ENCODE measurements at regions not wholly inside any gene's neighbourhood (a gene's known extent, or its start where the extent isn't known, plus 50 kb on each side); places are given as distances from the start of the nearest gene placed in this dataset.

GRCh38 chr10:55141892-55142291 is 340.9 kb upstream of the PCDH15 start:
- H3K9me2 ChIP-seq (ENCODE audit: insufficient read depth, low read length) = no peaks in the 10 kb centered on the region
- H3K4me2 ChIP-seq (ENCODE audit: low read length) = no peak overlapping the region
- no peaks in the 10 kb centered on the region for H4K20me1 ChIP-seq (ENCODE audit: insufficient read depth)
- H3K27me3 ChIP-seq (ENCODE audit: insufficient read depth, low read depth, low read length) = no peaks in the 10 kb centered on the region
- H2AFZ ChIP-seq (ENCODE audit: low read depth, low read length) = no peak overlapping the region
- H3F3A ChIP-seq (ENCODE audit: insufficient read depth, low read length, poor library complexity, severe bottlenecking) = no peaks in the 10 kb centered on the region
- H3K36me3 ChIP-seq (ENCODE audit: insufficient read depth, low read length) = no peaks in the 10 kb centered on the region
- no peak overlapping the region for H3K4me3 ChIP-seq (ENCODE audit: low read length)
- no peak overlapping the region for H3K27ac ChIP-seq (ENCODE audit: low read length)
- no peaks in the 10 kb centered on the region for H3K79me2 ChIP-seq (replicated peaks; ENCODE audit: insufficient read depth, low read length)
- H3K9me3 ChIP-seq (ENCODE audit: low read length) = no peaks in the 10 kb centered on the region
- H3K9ac ChIP-seq (ENCODE audit: low read length) = no peak overlapping the region
- no peak for TF ChIP-seq EP300 (conservative IDR thresholded peaks at IDR 0.05; ENCODE audit: poor library complexity, severe bottlenecking)
- TF ChIP-seq SMC3 (conservative IDR thresholded peaks at IDR 0.05; ENCODE audit: poor library complexity) = no peak
- TF ChIP-seq RAD21 (conservative IDR thresholded peaks at IDR 0.05) = no peak
- no peak for TF ChIP-seq REST (IDR thresholded peaks at IDR 0.05; ENCODE audit: borderline replicate concordance)
- TF ChIP-seq EZH2 (IDR thresholded peaks at IDR 0.05; ENCODE audit: borderline replicate concordance, insufficient read depth, low read length, poor library complexity, severe bottlenecking) = no peak

GRCh38 chr10:55137063-55137462 is 336.0 kb upstream of the PCDH15 start:
- H2AFZ ChIP-seq (ENCODE audit: low read depth, low read length) = no peak overlapping the region
- no peaks in the 10 kb centered on the region for H4K20me1 ChIP-seq (ENCODE audit: insufficient read depth)
- no peaks in the 10 kb centered on the region for H3K9me2 ChIP-seq (ENCODE audit: insufficient read depth, low read length)
- no peaks in the 10 kb centered on the region for H3K36me3 ChIP-seq (ENCODE audit: insufficient read depth, low read length)
- no peaks in the 10 kb centered on the region for H3K27me3 ChIP-seq (ENCODE audit: insufficient read depth, low read depth, low read length)
- no peak overlapping the region for H3K9ac ChIP-seq (ENCODE audit: low read length)
- no peaks in the 10 kb centered on the region for H3K9me3 ChIP-seq (ENCODE audit: low read length)
- TF ChIP-seq POLR2AphosphoS5 (IDR thresholded peaks at IDR 0.05) (no peak), CTCF (IDR thresholded peaks at IDR 0.05; ENCODE audit: poor library complexity, severe bottlenecking) (no peak), SMC3 (conservative IDR thresholded peaks at IDR 0.05; ENCODE audit: poor library complexity) (no peak), REST (IDR thresholded peaks at IDR 0.05; ENCODE audit: borderline replicate concordance) (no peak), EP300 (conservative IDR thresholded peaks at IDR 0.05; ENCODE audit: poor library complexity, severe bottlenecking) (no peak), TAF1 (IDR thresholded peaks at IDR 0.05; ENCODE audit: low read depth) (no peak), EZH2 (IDR thresholded peaks at IDR 0.05; ENCODE audit: borderline replicate concordance, insufficient read depth, low read length, poor library complexity, severe bottlenecking) (no peak), RAD21 (conservative IDR thresholded peaks at IDR 0.05) (no peak), MXI1 (conservative IDR thresholded peaks at IDR 0.05; ENCODE audit: poor library complexity, severe bottlenecking) (no peak)
- H3K4me3 ChIP-seq (ENCODE audit: low read length) = no peak overlapping the region
- H3F3A ChIP-seq (ENCODE audit: insufficient read depth, low read length, poor library complexity, severe bottlenecking) = no peaks in the 10 kb centered on the region
- no peaks in the 10 kb centered on the region for H3K79me2 ChIP-seq (replicated peaks; ENCODE audit: insufficient read depth, low read length)
- no peak overlapping the region for H3K4me2 ChIP-seq (ENCODE audit: low read length)
- no peak overlapping the region for H3K27ac ChIP-seq (ENCODE audit: low read length)

Data from neural cell (in vitro differentiated cells).